HepG2 (cell line): ENCODE measurements at regions not wholly inside any gene's neighbourhood (a gene's known extent, or its start where the extent isn't known, plus 50 kb on each side); places are given as distances from the start of the nearest gene placed in this dataset.

ENCODE experiments used
- ATAC-seq: fragments of 200-7000 bp; cut with Tn5 transposase; 3 replicates; pipeline ENCODE4 v1.9.1; 2020; ENCODE audit warnings: mild to moderate bottlenecking, moderate library complexity
- BruUV-seq: library from RNA; stranded (reverse); fragments of 400-500 nt; replicated peaks from 2 replicates; lab custom pipeline; 2021; lab: Mats Ljungman, UMichigan
- CTCF ChIA-PET: fragments of 300-600 bp; formaldehyde crosslinking; extraction: SDS; loops from one replicate; lab custom pipeline; 2021; ENCODE audit warnings: low total read pairs, inconsistent platforms, low intra/inter-chr PET ratio; lab: Yijun Ruan, JAX
- POLR2A ChIA-PET: fragments of 350-600 bp; sonication (Branson Sonifier 250); formaldehyde crosslinking; loops from one replicate; lab custom pipeline; 2020; ENCODE audit warnings: antibody characterized with exemption, inconsistent platforms; lab: Yijun Ruan, JAX
- DNase-seq: peaks from one replicate; pipeline ENCODE4 v3.0.0-alpha.2; 2015; ENCODE audit warnings: low spot score
- FAIRE-seq: peaks from 3 replicates; lab custom pipeline; 2011; peaks lifted over from hg19 to GRCh38; lab: Jason Lieb, UNC
- H2AFZ ChIP-seq: one replicate; pipeline ENCODE4 v1.6.1; 2011; ENCODE audit warnings: low read length, inconsistent platforms
- H3K27ac ChIP-seq: fragments of 300-600 bp; 3 replicates; pipeline ENCODE4 v1.8.0; 2011; ENCODE audit warnings: mixed run types, mild to moderate bottlenecking, mixed read lengths, low read length, inconsistent platforms; ENCODE audit not compliant: insufficient read depth; ENCODE audit errors: extremely low read length
- H3K27me3 ChIP-seq, 2 experiments: fragments of 200-600 bp in 1 of 2; 2 replicates in 1 of 2; 3 replicates in 1 of 2; pipeline versions ENCODE4 v1.6.0 to v1.8.0; 2011; ENCODE audit warnings: low read length in 2 of 2, mild to moderate bottlenecking in 2 of 2, moderate library complexity in 2 of 2, inconsistent platforms in 1 of 2; ENCODE audit not compliant: insufficient read depth in 2 of 2, control insufficient read depth in 1 of 2
- H3K36me3 ChIP-seq, 2 experiments: fragments of 200-600 bp in 1 of 2; replicated peaks in 1 of 2; 2 replicates in 1 of 2; 3 replicates in 1 of 2; pipeline versions ENCODE4 v1.5.1 to v1.8.0; 2011; ENCODE audit warnings: low read length in 2 of 2, inconsistent platforms in 1 of 2; ENCODE audit not compliant: insufficient read depth in 2 of 2, control insufficient read depth in 1 of 2
- H3K4me1 ChIP-seq: 2 replicates; pipeline ENCODE4 v1.5.1; 2012; ENCODE audit warnings: low read length, inconsistent platforms; ENCODE audit not compliant: insufficient read depth
- H3K4me2 ChIP-seq: 2 replicates; pipeline ENCODE4 v1.6.0; 2011; ENCODE audit warnings: low read depth, low read length, inconsistent platforms
- H3K4me3 ChIP-seq, 3 experiments: fragments of 200-600 bp in 1 of 3; sonication (generic), shearing (Covaris generic) in 1 of 3; replicated peaks in 1 of 3; 2 replicates each; pipeline ENCODE4 v1.5.1; 2011 to 2016; ENCODE audit warnings: low read length in 3 of 3, inconsistent platforms in 2 of 3, low read depth in 2 of 3, mild to moderate bottlenecking in 2 of 3, control low read depth in 1 of 3, mixed read lengths in 1 of 3; ENCODE audit not compliant: insufficient read depth in 1 of 3
- H3K79me2 ChIP-seq: one replicate; pipeline ENCODE4 v1.6.1; 2011; ENCODE audit warnings: low read length, inconsistent platforms; ENCODE audit not compliant: insufficient read depth
- H3K9ac ChIP-seq: 2 replicates; pipeline ENCODE4 v1.6.0; 2011; ENCODE audit warnings: mild to moderate bottlenecking, low read depth, low read length, inconsistent platforms; ENCODE audit not compliant: insufficient read depth
- H3K9me3 ChIP-seq: 2 replicates; pipeline ENCODE4 v1.5.1; 2012; ENCODE audit warnings: mild to moderate bottlenecking, low read length
- H4K20me1 ChIP-seq: 2 replicates; pipeline ENCODE4 v1.6.0; 2011; ENCODE audit warnings: inconsistent platforms, mild to moderate bottlenecking, low read length, moderate library complexity; ENCODE audit not compliant: insufficient read depth
- ATM ChIP-seq: fragments of 450-650 bp; IDR thresholded peaks from 2 replicates; pipeline ENCODE4 v1.7.1; 2017; ENCODE audit warnings: mild to moderate bottlenecking, borderline replicate concordance
- CBX2 ChIP-seq, 2 experiments: fragments of 200-600 bp in 1 of 2; sonication (generic); formaldehyde crosslinking in 1 of 2; IDR thresholded peaks; 2 replicates each; pipeline versions ENCODE4 v1.7.0 to v1.8.1; 2018 to 2022; ENCODE audit warnings: low read depth in 2 of 2, low read length in 1 of 2, mild to moderate bottlenecking in 1 of 2, missing genetic modification reagents in 1 of 2
- DNMT3B ChIP-seq: conservative IDR thresholded peaks from 2 replicates; pipeline ENCODE4 v1.6.1; 2016; ENCODE audit warnings: missing biosample characterization, control low read depth
- NFYC ChIP-seq: IDR thresholded peaks from 2 replicates; pipeline ENCODE4 v1.6.1; 2016; ENCODE audit warnings: missing genetic modification reagents, missing compliant biosample characterization
- ZEB1 ChIP-seq: IDR thresholded peaks from 2 replicates; pipeline ENCODE4 v1.6.1; 2012; ENCODE audit warnings: mild to moderate bottlenecking, low read depth, inconsistent platforms; ENCODE audit not compliant: insufficient replicate concordance
- ZNF138 ChIP-seq: sonication (generic); formaldehyde crosslinking; IDR thresholded peaks from 2 replicates; pipeline ENCODE4 v1.5.0; 2020; ENCODE audit warnings: mild to moderate bottlenecking, low read depth, missing genetic modification reagents
- ZNF24 ChIP-seq: fragments of 450-650 bp; IDR thresholded peaks from 2 replicates; pipeline ENCODE4 v1.6.1; 2017; ENCODE audit warnings: antibody characterized with exemption, mild to moderate bottlenecking
- ZNF33B ChIP-seq: sonication (generic); formaldehyde crosslinking; IDR thresholded peaks from 2 replicates; pipeline ENCODE4 v1.5.1; 2020; ENCODE audit warnings: mild to moderate bottlenecking, missing genetic modification reagents
- ZNF382 ChIP-seq: sonication (generic); formaldehyde crosslinking; IDR thresholded peaks from 2 replicates; pipeline ENCODE4 v1.5.0; 2020; ENCODE audit warnings: missing genetic modification reagents, mild to moderate bottlenecking, borderline replicate concordance
- ZNF552 ChIP-seq: sonication (generic); formaldehyde crosslinking; IDR thresholded peaks from 2 replicates; pipeline ENCODE4 v1.9.0; 2022; ENCODE audit warnings: missing genetic modification reagents, mild to moderate bottlenecking, borderline replicate concordance
- ZNF567 ChIP-seq: sonication (generic); formaldehyde crosslinking; IDR thresholded peaks from 2 replicates; pipeline ENCODE4 v1.8.1; 2023; ENCODE audit warnings: mild to moderate bottlenecking, missing genetic modification reagents, borderline replicate concordance
- ZNF580 ChIP-seq: IDR thresholded peaks from 2 replicates; pipeline ENCODE4 v1.6.1; 2016; ENCODE audit warnings: low read depth, borderline replicate concordance
- WGBS: methylation state at CpG from one replicate; pipeline ENCODE4 v1.1.6; 2017; ENCODE audit warnings: low lambda C conversion rate; 5-methylcytosine and 5-hydroxymethylcytosine counted together
- in situ Hi-C: cut with HindIII; loops from 2 replicates; pipeline ENCODE4 v1.10.0; 2017; ENCODE audit warnings: low pct_unique_long_range_greater_than_20kb; ENCODE audit not compliant: extremely low pct_ligation_motif_present
- intact Hi-C: fragments of 100-400 bp; cut with micrococcal nuclease; formaldehyde crosslinking; loops from one replicate; pipeline ENCODE4 v1.10.0; 2022; ENCODE audit not compliant: unreplicated experiment
- TF ChIP-seq, protein P1 (sequence below): sonication (generic); formaldehyde crosslinking; IDR thresholded peaks from 2 replicates; pipeline ENCODE4 v1.9.0; 2021; ENCODE audit warnings: missing genetic modification reagents, mild to moderate bottlenecking, borderline replicate concordance
- TF ChIP-seq, protein P2 (sequence below): sonication (generic); formaldehyde crosslinking; IDR thresholded peaks from 2 replicates; pipeline ENCODE4 v1.8.1; 2023; ENCODE audit warnings: missing genetic modification reagents, mild to moderate bottlenecking, borderline replicate concordance
- TF ChIP-seq, protein P3 (sequence below): sonication (generic); formaldehyde crosslinking; IDR thresholded peaks from 2 replicates; pipeline ENCODE4 v1.4.0; 2020; ENCODE audit warnings: low read depth, mild to moderate bottlenecking, missing genetic modification reagents

- no peaks in the 10 kb centered on the region for H3K36me3 ChIP-seq
- H3K27me3 ChIP-seq = no peaks in the 10 kb centered on the region
- no peaks in the 10 kb centered on the region for H3K4me1 ChIP-seq
- BruUV-seq = no TSS peak
- H3K4me2 ChIP-seq = no peak overlapping the region
- FAIRE-seq = no peak
- in situ Hi-C loops (no loop called here), intact Hi-C loops (no loop called here)
- no peak for ATAC-seq
- no peak overlapping the region for H3K4me3 ChIP-seq
- H3K79me2 ChIP-seq = no peaks in the 10 kb centered on the region
- no peak overlapping the region for H2AFZ ChIP-seq
- no peaks in the 10 kb centered on the region for H4K20me1 ChIP-seq
- H3K9ac ChIP-seq = no peak overlapping the region
- no peak for DNase-seq
- POLR2A ChIA-PET = no interaction called here
- no peak for TF ChIP-seq CBX2 (IDR thresholded peaks at IDR 0.05; ENCODE audit: low read depth, low read length)
- TF ChIP-seq CBX2 (CRISPR knock-in tag; IDR thresholded peaks at IDR 0.05; ENCODE audit: low read depth) = no peak
- no peak for TF ChIP-seq ZNF138
- TF ChIP-seq ZEB1 = no peak
- TF ChIP-seq NFYC = no peak
- no peak for TF ChIP-seq ZNF382 (CRISPR knock-in tag)
- TF ChIP-seq ATM = no peak
- TF ChIP-seq ZNF33B = no peak
- 51% methylated on average over 4 of the region's 4 CpGs for WGBS
- peaks cover 35% of the 10 kb centered on the region; the same call in 1 of the 2 replicates for H3K9me3 ChIP-seq
- CTCF ChIA-PET = no interaction called here
- H3K27ac ChIP-seq = no peak overlapping the region
Observed at GRCh38 chr1:83796409-83796808, 202.5 kb downstream of the TTLL7 start.

GRCh38 chr1:83794384-83794783 is 204.5 kb downstream of the TTLL7 start:
- CTCF ChIA-PET = no interaction called here
- Histone ChIP-seq H3K79me2 (no peaks in the 10 kb centered on the region), H3K9me3 (peaks cover 31% of the 10 kb centered on the region; the same call in 1 of the 2 replicates), H3K9ac (no peak overlapping the region), H3K36me3 (no peaks in the 10 kb centered on the region), H3K4me3 (no peak overlapping the region), H4K20me1 (no peaks in the 10 kb centered on the region), H3K4me2 (no peak overlapping the region), H3K4me1 (no peaks in the 10 kb centered on the region), H3K27me3 (no peaks in the 10 kb centered on the region), H3K27ac (no peak overlapping the region), H2AFZ (no peak overlapping the region)
- DNase-seq = no peak
- in situ Hi-C loops (no loop called here), intact Hi-C loops (no loop called here)
- BruUV-seq = no TSS peak
- no peak for TF ChIP-seq ZNF567 (CRISPR knock-in tag)
- TF ChIP-seq ZNF552 (CRISPR knock-in tag) = no peak
- TF ChIP-seq, protein P1, sequence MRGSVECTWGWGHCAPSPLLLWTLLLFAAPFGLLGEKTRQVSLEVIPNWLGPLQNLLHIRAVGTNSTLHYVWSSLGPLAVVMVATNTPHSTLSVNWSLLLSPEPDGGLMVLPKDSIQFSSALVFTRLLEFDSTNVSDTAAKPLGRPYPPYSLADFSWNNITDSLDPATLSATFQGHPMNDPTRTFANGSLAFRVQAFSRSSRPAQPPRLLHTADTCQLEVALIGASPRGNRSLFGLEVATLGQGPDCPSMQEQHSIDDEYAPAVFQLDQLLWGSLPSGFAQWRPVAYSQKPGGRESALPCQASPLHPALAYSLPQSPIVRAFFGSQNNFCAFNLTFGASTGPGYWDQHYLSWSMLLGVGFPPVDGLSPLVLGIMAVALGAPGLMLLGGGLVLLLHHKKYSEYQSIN (CRISPR knock-in tag) = no peak
- no peak for TF ChIP-seq ZNF24
- TF ChIP-seq DNMT3B (CRISPR knock-in tag) = no peak
- TF ChIP-seq, protein P2, sequence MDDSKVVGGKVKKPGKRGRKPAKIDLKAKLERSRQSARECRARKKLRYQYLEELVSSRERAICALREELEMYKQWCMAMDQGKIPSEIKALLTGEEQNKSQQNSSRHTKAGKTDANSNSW (CRISPR knock-in tag) = no peak
- TF ChIP-seq, protein P3, sequence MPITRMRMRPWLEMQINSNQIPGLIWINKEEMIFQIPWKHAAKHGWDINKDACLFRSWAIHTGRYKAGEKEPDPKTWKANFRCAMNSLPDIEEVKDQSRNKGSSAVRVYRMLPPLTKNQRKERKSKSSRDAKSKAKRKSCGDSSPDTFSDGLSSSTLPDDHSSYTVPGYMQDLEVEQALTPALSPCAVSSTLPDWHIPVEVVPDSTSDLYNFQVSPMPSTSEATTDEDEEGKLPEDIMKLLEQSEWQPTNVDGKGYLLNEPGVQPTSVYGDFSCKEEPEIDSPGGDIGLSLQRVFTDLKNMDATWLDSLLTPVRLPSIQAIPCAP (CRISPR knock-in tag) = no peak
- no peak for TF ChIP-seq ZNF580
- no peak for FAIRE-seq
- ATAC-seq = no peak
- WGBS = 13% methylated on average over 2 of the region's 2 CpGs
- POLR2A ChIA-PET = no interaction called here
